KMS-11 (cell line): ENCODE measurements at regions not wholly inside any gene's neighbourhood (a gene's known extent, or its start where the extent isn't known, plus 50 kb on each side); places are given as distances from the start of the nearest gene placed in this dataset.

ENCODE experiments used
- H2AFZ ChIP-seq: fragments of 200-600 bp; sonication (generic); 2 replicates; pipeline ENCODE4 v1.6.1; 2016; ENCODE audit warnings: antibody characterized with exemption, mixed run types, low read depth
- H3K27ac ChIP-seq: fragments of 200-600 bp; sonication (generic); 2 replicates; pipeline ENCODE4 v1.6.1; 2016; ENCODE audit warnings: mild to moderate bottlenecking, mixed run types
- H3K27me3 ChIP-seq: fragments of 200-600 bp; sonication (generic); 2 replicates; pipeline ENCODE4 v1.6.1; 2017; ENCODE audit warnings: mild to moderate bottlenecking, low read depth, mixed run types, moderate library complexity; ENCODE audit not compliant: insufficient read depth
- H3K36me3 ChIP-seq: fragments of 200-600 bp; sonication (generic); 2 replicates; pipeline ENCODE4 v1.6.1; 2017; ENCODE audit warnings: mild to moderate bottlenecking, mixed run types; ENCODE audit not compliant: insufficient read depth
- H3K4me1 ChIP-seq: fragments of 200-600 bp; sonication (generic); 2 replicates; pipeline ENCODE4 v1.6.1; 2016; ENCODE audit warnings: mild to moderate bottlenecking, low read depth, mixed run types; ENCODE audit not compliant: poor library complexity, severe bottlenecking
- H3K4me2 ChIP-seq: fragments of 200-600 bp; sonication (generic); 2 replicates; pipeline ENCODE4 v1.7.0; 2016; ENCODE audit warnings: mild to moderate bottlenecking, mixed run types
- H3K4me3 ChIP-seq: fragments of 200-600 bp; sonication (generic); IDR thresholded peaks from 2 replicates; pipeline ENCODE4 v1.6.1; 2017; ENCODE audit warnings: low read depth, low read length, mixed read lengths; ENCODE audit not compliant: insufficient read depth
- H3K79me2 ChIP-seq: fragments of 200-600 bp; sonication (generic); 2 replicates; pipeline ENCODE4 v1.6.1; 2016; ENCODE audit warnings: low read depth, mixed run types; ENCODE audit not compliant: insufficient read depth
- H3K9ac ChIP-seq: fragments of 200-600 bp; sonication (generic); 2 replicates; pipeline ENCODE4 v1.6.1; 2016; ENCODE audit warnings: mild to moderate bottlenecking, mixed run types
- H4K20me1 ChIP-seq: fragments of 200-600 bp; sonication (generic); 2 replicates; pipeline ENCODE4 v1.6.1; 2016; ENCODE audit warnings: mild to moderate bottlenecking, mixed run types; ENCODE audit not compliant: insufficient read depth
- TF ChIP-seq, protein P1 (sequence below): fragments of 200-600 bp; sonication (generic); conservative IDR thresholded peaks from 2 replicates; pipeline ENCODE4 v1.6.1; 2017; ENCODE audit warnings: low read depth, mild to moderate bottlenecking, antibody characterized with exemption, low read length, moderate library complexity, mixed read lengths

DNA sequence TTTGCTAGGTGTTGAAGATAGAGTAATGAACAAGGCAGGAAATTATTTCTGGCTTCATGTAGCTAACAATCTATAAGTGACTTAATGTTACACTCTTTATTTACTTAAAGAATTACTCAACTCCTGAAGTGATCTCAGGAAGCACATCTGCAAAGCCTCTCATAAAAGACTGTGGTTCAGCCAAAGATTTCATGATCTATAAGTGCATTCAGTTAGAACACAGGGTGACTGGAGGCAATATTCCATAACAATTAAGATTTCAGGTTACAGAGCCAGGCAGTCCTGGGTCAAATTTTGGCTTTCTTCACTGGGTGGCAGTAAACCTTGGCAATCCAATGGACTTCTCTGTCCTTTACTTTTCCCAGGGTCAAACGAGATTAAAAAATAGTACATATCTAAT lies 204.0 kb downstream of the TPBG start:
- no peaks in the 10 kb centered on the region for H3K79me2 ChIP-seq
- H3K27me3 ChIP-seq, result no peaks in the 10 kb centered on the region
- H3K4me3 ChIP-seq, result no peak overlapping the region
- TF ChIP-seq, protein P1, sequence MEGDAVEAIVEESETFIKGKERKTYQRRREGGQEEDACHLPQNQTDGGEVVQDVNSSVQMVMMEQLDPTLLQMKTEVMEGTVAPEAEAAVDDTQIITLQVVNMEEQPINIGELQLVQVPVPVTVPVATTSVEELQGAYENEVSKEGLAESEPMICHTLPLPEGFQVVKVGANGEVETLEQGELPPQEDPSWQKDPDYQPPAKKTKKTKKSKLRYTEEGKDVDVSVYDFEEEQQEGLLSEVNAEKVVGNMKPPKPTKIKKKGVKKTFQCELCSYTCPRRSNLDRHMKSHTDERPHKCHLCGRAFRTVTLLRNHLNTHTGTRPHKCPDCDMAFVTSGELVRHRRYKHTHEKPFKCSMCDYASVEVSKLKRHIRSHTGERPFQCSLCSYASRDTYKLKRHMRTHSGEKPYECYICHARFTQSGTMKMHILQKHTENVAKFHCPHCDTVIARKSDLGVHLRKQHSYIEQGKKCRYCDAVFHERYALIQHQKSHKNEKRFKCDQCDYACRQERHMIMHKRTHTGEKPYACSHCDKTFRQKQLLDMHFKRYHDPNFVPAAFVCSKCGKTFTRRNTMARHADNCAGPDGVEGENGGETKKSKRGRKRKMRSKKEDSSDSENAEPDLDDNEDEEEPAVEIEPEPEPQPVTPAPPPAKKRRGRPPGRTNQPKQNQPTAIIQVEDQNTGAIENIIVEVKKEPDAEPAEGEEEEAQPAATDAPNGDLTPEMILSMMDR, result no peak
- H3K9ac ChIP-seq, result peak overlapping the region; percentile 50; the same call in 1 of the 2 replicates
- H3K4me2 ChIP-seq, result peak overlapping the region; percentile 53; the same call in 1 of the 2 replicates
- H3K4me1 ChIP-seq, result peaks cover 44% of the 10 kb centered on the region
- H2AFZ ChIP-seq, result peak overlapping the region; percentile 26; the same call in 1 of the 2 replicates
- no peaks in the 10 kb centered on the region for H4K20me1 ChIP-seq
- no peaks in the 10 kb centered on the region for H3K36me3 ChIP-seq
- H3K27ac ChIP-seq, result peak overlapping the region; percentile 89

DNA sequence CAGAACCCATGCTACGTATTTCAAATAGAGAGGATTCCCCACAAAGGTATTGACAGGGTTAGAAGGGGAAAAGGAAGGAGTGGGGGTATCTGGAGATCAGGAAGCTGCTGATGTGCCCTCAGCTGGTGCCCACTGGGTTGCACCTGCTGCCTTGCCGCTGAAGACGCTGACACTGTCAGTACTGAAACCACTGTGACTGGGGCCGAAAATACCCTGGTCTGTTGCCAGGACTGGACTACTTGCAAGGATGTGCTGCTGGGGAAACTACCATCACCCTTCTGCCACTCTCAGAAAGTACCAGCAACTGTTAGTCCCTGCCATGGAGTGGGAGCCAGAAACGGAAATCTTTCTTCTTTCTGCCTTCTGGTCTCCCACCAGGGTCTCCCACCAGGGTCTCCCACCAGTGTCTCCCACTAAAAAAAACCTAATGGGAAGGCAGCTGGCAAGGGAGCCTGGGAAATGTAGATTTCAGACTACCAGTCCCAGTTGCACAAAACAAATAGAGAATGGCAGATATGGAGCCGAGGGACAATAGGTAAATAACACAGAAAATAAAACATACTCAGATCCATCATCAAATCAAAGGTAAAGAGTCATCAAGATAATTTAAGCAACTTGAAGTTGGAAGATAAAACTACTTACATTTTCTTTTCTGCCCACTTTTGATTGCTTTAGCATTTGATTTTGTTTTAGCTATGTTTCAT lies 204.8 kb downstream of the TPBG start:
- TF ChIP-seq, protein P1, result no peak
- Histone ChIP-seq H2AFZ (peak overlapping the region; percentile 47; the same call in 1 of the 2 replicates), H3K27ac (peak overlapping the region; percentile 89), H3K4me3 (no peak overlapping the region), H3K27me3 (no peaks in the 10 kb centered on the region), H3K9ac (peak overlapping the region; percentile 50; the same call in 1 of the 2 replicates), H3K79me2 (no peaks in the 10 kb centered on the region), H4K20me1 (no peaks in the 10 kb centered on the region), H3K4me1 (peaks cover 44% of the 10 kb centered on the region), H3K36me3 (no peaks in the 10 kb centered on the region), H3K4me2 (peak overlapping the region; percentile 76)

DNA sequence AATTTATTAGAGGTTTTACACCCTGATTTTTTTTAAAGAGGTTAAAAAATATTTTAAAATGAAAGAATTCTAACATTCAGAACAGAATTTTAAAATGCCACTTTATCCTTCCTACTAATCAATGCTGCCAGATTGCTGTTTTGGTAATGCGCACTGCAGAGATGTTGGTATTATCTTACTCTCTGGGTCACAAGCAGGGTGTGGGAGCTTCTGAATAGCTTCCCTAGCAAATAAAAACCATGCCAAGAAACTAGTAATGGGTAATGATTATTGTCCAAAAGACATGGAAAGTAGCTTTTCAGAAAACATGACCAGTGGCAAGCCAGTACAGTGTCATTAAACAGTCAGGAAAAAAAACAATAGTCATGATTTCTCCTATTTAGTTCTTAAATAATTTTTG lies 205.4 kb downstream of the TPBG start:
- H3K4me2 ChIP-seq, result peak overlapping the region; percentile 76
- H3K4me3 ChIP-seq, result no peak overlapping the region
- peaks cover 44% of the 10 kb centered on the region for H3K4me1 ChIP-seq
- H2AFZ ChIP-seq, result no peak overlapping the region
- H4K20me1 ChIP-seq, result no peaks in the 10 kb centered on the region
- H3K27me3 ChIP-seq, result no peaks in the 10 kb centered on the region
- H3K79me2 ChIP-seq, result no peaks in the 10 kb centered on the region
- peak overlapping the region; percentile 50; the same call in 1 of the 2 replicates for H3K9ac ChIP-seq
- H3K27ac ChIP-seq, result peak overlapping the region; percentile 89
- TF ChIP-seq, protein P1, result no peak
- H3K36me3 ChIP-seq, result no peaks in the 10 kb centered on the region

DNA sequence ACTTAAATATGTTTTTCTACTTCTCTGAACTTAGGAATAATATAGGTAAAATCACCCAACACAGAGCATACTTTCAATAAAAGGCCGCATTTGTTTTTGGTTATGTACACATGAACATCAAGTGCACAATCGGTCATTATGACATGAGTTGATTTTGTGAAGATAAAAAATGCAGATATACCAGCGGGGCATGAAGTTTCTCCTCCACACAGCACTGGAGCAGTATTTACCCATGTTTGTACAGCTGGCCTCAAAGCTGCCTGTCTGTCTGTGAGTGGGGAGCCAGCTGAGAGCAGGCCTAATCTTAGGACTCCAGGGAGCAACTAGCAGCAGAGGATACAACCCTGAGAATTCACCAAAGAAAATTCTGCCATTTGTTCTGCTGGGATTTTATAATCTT lies 206.5 kb downstream of the TPBG start:
- Histone ChIP-seq H3K4me2 (no peak overlapping the region), H3K4me1 (peaks cover 44% of the 10 kb centered on the region), H3K36me3 (no peaks in the 10 kb centered on the region), H4K20me1 (no peaks in the 10 kb centered on the region), H3K27ac (no peak overlapping the region), H2AFZ (no peak overlapping the region), H3K79me2 (no peaks in the 10 kb centered on the region), H3K27me3 (no peaks in the 10 kb centered on the region), H3K9ac (no peak overlapping the region), H3K4me3 (no peak overlapping the region)
- TF ChIP-seq, protein P1, result no peak
